Glutamatergic neuron (in vitro differentiated cells): ENCODE measurements at regions not wholly inside any gene's neighbourhood (a gene's known extent, or its start where the extent isn't known, plus 50 kb on each side); places are given as distances from the start of the nearest gene placed in this dataset.
A peak's percentile ranks its signal among the peaks of the same experiment; 100 is the strongest.

Experiments
- DNase-seq: peaks from one replicate; pipeline ENCODE4 v3.0.0; 2022
- H3K27ac Mint-ChIP-seq: one replicate; pipeline ENCODE4 v1.8.0; 2020; ENCODE audit warnings: mild to moderate bottlenecking, mixed read lengths, inconsistent platforms; ENCODE audit not compliant: unreplicated experiment
- H3K27me3 Mint-ChIP-seq: one replicate; pipeline ENCODE4 v1.8.0; 2020; ENCODE audit warnings: mild to moderate bottlenecking, moderate library complexity, mixed read lengths, inconsistent platforms; ENCODE audit not compliant: unreplicated experiment
- H3K36me3 Mint-ChIP-seq: one replicate; pipeline ENCODE4 v1.8.0; 2020; ENCODE audit warnings: mild to moderate bottlenecking, mixed read lengths, inconsistent platforms; ENCODE audit not compliant: unreplicated experiment
- H3K4me1 Mint-ChIP-seq: one replicate; pipeline ENCODE4 v1.8.0; 2020; ENCODE audit warnings: mild to moderate bottlenecking, low read depth, mixed read lengths, inconsistent platforms; ENCODE audit not compliant: unreplicated experiment
- H3K4me3 Mint-ChIP-seq: one replicate; pipeline ENCODE4 v1.8.0; 2020; ENCODE audit warnings: mild to moderate bottlenecking, mixed read lengths, inconsistent platforms; ENCODE audit not compliant: unreplicated experiment
- H3K9me3 Mint-ChIP-seq: one replicate; pipeline ENCODE4 v1.8.0; 2020; ENCODE audit warnings: mild to moderate bottlenecking, moderate library complexity, mixed read lengths, inconsistent platforms; ENCODE audit not compliant: unreplicated experiment
- CTCF ChIP-seq: fragments of 200-600 bp; sonication (generic); IDR thresholded peaks from one replicate; pipeline ENCODE4 v1.5.0; 2021; ENCODE audit not compliant: partially characterized antibody, unreplicated experiment

GRCh38 chr13:44189085-44189484, 184.5 kb upstream of the SERP2 start:
- Mint-ChIP-seq H3K27ac (no peak overlapping the region), H3K4me1 (peaks cover 9% of the 10 kb centered on the region), H3K9me3 (peaks cover 3% of the 10 kb centered on the region), H3K4me3 (no peak overlapping the region), H3K27me3 (no peaks in the 10 kb centered on the region), H3K36me3 (no peaks in the 10 kb centered on the region)
- DNase-seq: no peak
- no peak for TF ChIP-seq CTCF

GRCh38 chr13:44191103-44191502, 182.5 kb upstream of the SERP2 start:
- DNase-seq: no peak
- H3K27me3 Mint-ChIP-seq: no peaks in the 10 kb centered on the region
- H3K36me3 Mint-ChIP-seq: no peaks in the 10 kb centered on the region
- no peak overlapping the region for H3K27ac Mint-ChIP-seq
- no peak for TF ChIP-seq CTCF
- peaks cover 9% of the 10 kb centered on the region for H3K4me1 Mint-ChIP-seq
- H3K4me3 Mint-ChIP-seq: no peak overlapping the region
- no peaks in the 10 kb centered on the region for H3K9me3 Mint-ChIP-seq

DNA sequence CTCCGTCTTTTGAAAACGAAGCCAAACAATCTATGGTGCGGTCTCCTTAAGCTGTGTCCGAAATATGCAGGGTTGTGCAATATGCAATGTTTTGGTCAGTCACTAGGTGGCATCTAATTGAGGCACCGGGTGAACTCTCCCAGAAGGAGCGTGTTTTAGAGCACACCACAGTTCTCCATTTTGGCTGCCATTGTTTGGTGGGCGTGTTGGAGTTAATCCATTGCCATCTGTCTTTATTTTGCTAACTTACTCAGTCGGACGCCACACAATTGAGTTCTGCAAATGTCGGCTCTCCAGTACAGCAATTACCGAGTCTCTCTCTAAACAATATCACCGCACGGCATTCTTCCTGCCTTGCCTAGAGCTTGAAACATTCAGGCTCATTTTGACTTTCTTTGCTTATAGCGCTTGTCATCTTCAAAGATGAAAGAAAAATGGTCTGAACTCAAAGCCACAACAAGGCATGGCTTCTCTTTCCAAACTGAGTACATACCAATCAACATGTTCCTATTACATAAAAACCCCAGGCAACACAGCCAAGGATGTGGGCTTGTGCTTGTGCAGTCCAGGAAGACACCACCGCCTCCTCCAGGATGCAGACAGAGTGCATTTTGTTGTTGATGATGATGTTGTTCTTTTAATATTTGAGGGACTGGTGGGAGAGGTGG, 182.0 kb upstream of the SERP2 start:
- H3K9me3 Mint-ChIP-seq: no peaks in the 10 kb centered on the region
- H3K27ac Mint-ChIP-seq: no peak overlapping the region
- H3K4me3 Mint-ChIP-seq: no peak overlapping the region

DNA sequence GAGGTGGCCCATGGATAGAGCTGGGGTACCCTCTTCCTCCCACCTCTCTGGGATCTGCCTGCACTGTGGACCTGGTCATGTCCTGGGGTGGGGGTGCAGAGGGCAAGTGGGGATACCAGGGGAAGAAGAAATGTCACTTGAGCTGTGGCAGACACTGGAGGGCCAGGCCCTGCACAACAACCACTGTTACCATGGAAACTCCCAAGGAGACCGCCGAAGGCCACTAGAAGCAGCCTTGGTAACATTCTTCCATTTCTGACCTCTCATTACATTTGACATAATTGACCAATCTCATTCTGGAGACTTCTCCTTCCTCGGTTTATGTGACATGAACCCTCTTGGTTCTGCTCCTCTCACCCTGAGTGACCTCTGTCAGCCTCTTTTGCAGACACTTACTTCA, 179.9 kb upstream of the SERP2 start:
- Mint-ChIP-seq H3K4me1 (peaks cover 9% of the 10 kb centered on the region), H3K27me3 (no peaks in the 10 kb centered on the region), H3K27ac (no peak overlapping the region), H3K36me3 (no peaks in the 10 kb centered on the region), H3K4me3 (no peak overlapping the region), H3K9me3 (peaks cover 2% of the 10 kb centered on the region)
- DNase-seq: no peak
- no peak for TF ChIP-seq CTCF

More for the DNA sequence above, 182.0 kb upstream of the SERP2 start:
- TF ChIP-seq CTCF: peak; percentile 71
- Mint-ChIP-seq H3K36me3 (no peaks in the 10 kb centered on the region), H3K4me1 (peaks cover 9% of the 10 kb centered on the region), H3K27me3 (no peaks in the 10 kb centered on the region)
- DNase-seq: no peak

DNA sequence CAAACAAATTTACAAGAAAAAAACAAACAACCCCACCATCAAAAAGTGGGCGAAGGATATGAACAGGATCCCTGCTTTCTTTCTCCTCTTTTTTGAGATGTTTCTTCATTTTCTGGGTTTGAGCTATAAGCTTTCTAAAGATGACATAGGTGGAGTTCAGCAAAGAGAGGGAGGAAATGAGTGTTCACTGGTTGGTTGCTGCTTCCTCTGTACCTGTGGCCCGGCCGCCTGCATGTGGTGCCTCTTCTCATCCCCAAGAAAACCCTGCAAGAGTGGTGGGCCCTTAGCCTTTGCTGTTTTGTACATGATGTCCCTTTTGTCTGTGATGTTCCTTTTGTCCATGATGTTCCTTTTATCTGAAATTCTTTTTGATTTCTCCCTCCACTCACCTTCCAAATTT, 178.4 kb upstream of the SERP2 start:
- peaks cover 6% of the 10 kb centered on the region for H3K4me1 Mint-ChIP-seq
- no peak overlapping the region for H3K27ac Mint-ChIP-seq
- no peak for TF ChIP-seq CTCF
- H3K27me3 Mint-ChIP-seq: no peaks in the 10 kb centered on the region
- H3K9me3 Mint-ChIP-seq: peaks cover 2% of the 10 kb centered on the region
- no peak for DNase-seq
- H3K4me3 Mint-ChIP-seq: no peak overlapping the region
- H3K36me3 Mint-ChIP-seq: no peaks in the 10 kb centered on the region
